ENCODE measurements at regions not wholly inside any gene's neighbourhood (a gene's known extent, or its start where the extent isn't known, plus 50 kb on each side); places are given as distances from the start of the nearest gene placed in this dataset.

- TF ChIP-seq, protein P1, sequence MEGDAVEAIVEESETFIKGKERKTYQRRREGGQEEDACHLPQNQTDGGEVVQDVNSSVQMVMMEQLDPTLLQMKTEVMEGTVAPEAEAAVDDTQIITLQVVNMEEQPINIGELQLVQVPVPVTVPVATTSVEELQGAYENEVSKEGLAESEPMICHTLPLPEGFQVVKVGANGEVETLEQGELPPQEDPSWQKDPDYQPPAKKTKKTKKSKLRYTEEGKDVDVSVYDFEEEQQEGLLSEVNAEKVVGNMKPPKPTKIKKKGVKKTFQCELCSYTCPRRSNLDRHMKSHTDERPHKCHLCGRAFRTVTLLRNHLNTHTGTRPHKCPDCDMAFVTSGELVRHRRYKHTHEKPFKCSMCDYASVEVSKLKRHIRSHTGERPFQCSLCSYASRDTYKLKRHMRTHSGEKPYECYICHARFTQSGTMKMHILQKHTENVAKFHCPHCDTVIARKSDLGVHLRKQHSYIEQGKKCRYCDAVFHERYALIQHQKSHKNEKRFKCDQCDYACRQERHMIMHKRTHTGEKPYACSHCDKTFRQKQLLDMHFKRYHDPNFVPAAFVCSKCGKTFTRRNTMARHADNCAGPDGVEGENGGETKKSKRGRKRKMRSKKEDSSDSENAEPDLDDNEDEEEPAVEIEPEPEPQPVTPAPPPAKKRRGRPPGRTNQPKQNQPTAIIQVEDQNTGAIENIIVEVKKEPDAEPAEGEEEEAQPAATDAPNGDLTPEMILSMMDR (tag by site-specific recombination; IDR thresholded peaks at IDR 0.05), result no peak
- TF ChIP-seq, protein P2, sequence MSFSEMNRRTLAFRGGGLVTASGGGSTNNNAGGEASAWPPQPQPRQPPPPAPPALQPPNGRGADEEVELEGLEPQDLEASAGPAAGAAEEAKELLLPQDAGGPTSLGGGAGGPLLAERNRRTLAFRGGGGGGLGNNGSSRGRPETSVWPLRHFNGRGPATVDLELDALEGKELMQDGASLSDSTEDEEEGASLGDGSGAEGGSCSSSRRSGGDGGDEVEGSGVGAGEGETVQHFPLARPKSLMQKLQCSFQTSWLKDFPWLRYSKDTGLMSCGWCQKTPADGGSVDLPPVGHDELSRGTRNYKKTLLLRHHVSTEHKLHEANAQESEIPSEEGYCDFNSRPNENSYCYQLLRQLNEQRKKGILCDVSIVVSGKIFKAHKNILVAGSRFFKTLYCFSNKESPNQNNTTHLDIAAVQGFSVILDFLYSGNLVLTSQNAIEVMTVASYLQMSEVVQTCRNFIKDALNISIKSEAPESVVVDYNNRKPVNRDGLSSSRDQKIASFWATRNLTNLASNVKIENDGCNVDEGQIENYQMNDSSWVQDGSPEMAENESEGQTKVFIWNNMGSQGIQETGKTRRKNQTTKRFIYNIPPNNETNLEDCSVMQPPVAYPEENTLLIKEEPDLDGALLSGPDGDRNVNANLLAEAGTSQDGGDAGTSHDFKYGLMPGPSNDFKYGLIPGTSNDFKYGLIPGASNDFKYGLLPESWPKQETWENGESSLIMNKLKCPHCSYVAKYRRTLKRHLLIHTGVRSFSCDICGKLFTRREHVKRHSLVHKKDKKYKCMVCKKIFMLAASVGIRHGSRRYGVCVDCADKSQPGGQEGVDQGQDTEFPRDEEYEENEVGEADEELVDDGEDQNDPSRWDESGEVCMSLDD (tag by site-specific recombination; IDR thresholded peaks at IDR 0.05), result no peak
- no peak for TF ChIP-seq ZFP3 (tag by site-specific recombination; IDR thresholded peaks at IDR 0.05; ENCODE audit: low read depth)
- TF ChIP-seq ZNF211 (tag by site-specific recombination; IDR thresholded peaks at IDR 0.05; ENCODE audit: low read depth), result no peak
- TF ChIP-seq SCRT1 (tag by site-specific recombination; IDR thresholded peaks at IDR 0.05; ENCODE audit: borderline replicate concordance), result no peak
- TF ChIP-seq ZNF311 (tag by site-specific recombination; IDR thresholded peaks at IDR 0.05; ENCODE audit: borderline replicate concordance), result no peak
- no peak for TF ChIP-seq ZNF202 (tag by site-specific recombination; IDR thresholded peaks at IDR 0.05; ENCODE audit: borderline replicate concordance)
- TF ChIP-seq ZNF239 (tag by site-specific recombination; IDR thresholded peaks at IDR 0.05), result no peak
Observed at GRCh38 chr11:103690356-103690755, 346.1 kb upstream of the DDI1 start.

Measured in HEK293 (cell line).